HG03108 (cell line): ENCODE measurements at regions not wholly inside any gene's neighbourhood (a gene's known extent, or its start where the extent isn't known, plus 50 kb on each side); places are given as distances from the start of the nearest gene placed in this dataset.

Experiments
- ATAC-seq: cut with Tn5 transposase; IDR thresholded peaks from one replicate; pipeline ENCODE4 v1.9.1; 2021; ENCODE audit warnings: moderate library complexity; ENCODE audit not compliant: unreplicated experiment

- ATAC-seq, result no peak
Observed at GRCh38 chr2:207256476-207257207, 90.9 kb upstream of the KLF7 start.

GRCh38 chr2:207257251-207258250 lies 91.8 kb upstream of the KLF7 start:
- ATAC-seq, result no peak

DNA sequence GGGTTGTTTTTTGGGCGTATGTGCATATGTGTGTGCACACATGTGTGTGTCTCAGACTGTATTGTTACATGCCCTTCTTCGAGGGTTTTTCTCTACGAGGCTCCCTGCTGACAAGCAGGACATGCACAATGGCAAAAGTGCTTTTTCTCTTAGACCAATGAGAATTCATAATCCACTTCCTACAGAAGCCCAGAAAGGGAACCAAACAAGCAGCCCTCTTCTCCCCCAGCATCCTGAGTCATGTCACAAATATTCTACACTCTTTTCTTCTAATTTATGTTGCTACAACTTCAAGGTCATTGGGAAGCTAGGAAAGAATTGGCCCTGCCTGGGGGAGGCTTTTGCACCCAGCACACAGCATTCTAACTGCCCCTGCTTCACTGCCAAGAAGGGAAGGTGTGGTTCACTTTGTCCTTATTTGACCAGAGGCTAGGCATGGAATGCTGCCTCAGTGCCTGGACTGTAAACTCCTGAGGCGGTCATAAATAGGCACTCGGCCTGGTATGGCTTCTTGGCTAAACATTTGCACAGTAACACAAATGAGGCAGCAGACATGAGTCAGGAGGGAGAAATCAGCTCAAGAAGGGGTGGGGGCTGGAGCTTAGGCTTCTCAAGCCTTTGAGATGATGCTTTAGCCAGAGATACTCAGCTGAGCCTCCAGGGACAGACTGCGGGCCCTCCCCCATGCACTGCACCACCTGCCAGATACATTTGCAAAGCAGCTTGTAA lies 92.7 kb upstream of the KLF7 start:
- ATAC-seq, result no peak

DNA sequence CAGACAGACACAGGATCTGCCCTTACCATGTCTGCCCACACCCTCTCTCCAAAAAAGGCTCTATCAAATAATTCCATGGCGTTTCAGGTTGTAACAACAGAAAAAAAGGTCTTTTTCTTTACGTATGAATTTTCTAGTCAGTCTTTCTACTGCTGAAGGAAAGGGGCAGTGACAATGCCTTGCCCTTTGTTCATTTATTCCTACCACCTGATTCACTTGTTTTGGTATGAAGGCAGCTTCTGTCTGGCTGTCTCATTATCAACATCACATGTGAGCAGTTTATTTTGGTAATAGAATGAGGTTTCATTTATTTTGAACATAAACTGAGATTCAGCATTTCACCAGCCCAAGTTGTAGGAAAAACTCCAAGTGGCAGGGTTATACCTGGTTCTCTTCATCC lies 94.3 kb upstream of the KLF7 start:
- no peak for ATAC-seq

DNA sequence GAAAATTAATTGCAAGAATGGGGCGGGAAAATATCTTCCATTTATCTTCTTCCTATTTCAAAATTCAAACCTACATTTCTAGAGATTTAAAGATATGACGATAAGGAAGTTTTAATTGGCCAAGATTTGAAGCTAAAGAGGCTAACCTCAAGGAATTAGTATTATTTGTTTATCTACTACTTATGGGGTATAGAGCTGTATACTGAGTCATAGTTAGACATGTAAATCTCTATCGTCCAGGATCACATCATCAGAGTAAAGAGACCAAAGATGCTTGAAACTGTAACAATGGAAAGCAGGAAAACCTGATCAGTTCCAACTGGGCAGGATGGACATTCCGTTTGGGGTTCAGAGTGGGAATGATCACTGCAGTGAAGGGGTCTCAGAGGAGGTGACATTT lies 95.2 kb upstream of the KLF7 start:
- no peak for ATAC-seq

- no peak for ATAC-seq
Observed at GRCh38 chr2:207264310-207264709, 98.6 kb upstream of the KLF7 start.

DNA sequence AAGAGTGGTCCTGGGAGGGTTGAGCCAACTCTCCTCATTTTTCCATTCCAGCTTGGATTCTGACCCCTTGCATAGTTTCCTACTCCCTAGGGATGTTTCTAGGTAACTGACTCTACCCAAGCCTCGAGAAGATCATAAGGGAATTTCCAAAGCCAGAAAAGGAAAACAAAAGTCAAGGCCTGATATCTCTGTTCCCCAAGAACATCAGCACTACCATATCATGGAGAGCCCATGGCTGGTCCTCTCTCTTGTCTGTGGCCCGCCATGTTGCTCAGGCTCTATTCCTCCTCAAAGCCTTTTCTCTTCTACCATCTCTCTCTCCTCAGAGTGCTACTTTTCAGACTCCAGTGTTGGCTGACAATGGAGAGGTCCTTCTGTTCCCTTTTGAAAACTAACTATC lies 99.6 kb upstream of the KLF7 start:
- no peak for ATAC-seq

- ATAC-seq, result no peak
Observed at GRCh38 chr2:207265869-207266268, 100.1 kb upstream of the KLF7 start.

- no peak for ATAC-seq
Observed at GRCh38 chr2:207266648-207267047, 100.9 kb upstream of the KLF7 start.

- no peak for ATAC-seq
Observed at GRCh38 chr2:207269038-207269437, 103.3 kb upstream of the KLF7 start.

DNA sequence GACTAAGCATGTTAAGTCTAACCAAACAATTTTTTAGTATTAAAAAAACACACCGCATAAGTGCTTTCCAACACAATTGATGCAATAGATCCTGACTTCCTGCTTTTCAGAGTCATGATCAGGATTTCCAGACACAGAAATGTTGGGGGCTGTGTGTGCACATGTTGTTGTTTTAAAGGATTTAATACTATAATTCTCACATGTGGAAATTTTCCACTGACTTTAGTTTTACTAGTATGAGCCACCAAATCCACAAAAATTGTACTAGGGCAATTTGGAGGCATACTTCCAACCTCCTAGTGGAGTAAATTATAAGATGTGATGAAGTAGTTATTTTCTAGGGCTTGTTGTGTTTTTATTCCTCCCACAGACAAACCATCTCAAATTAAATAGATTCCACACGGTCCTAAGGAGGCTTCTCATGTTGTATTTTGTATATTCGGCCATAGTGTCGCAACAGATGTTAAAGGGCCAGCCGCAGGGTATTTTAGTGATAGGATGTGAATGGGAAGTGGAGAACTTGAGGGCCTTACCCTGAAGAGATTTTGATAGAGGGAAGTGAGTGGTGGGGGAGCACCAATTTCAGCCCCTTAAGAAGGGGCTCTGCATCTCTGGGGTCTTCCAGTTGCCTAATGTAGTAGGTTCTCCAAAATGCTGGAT lies 108.9 kb upstream of the KLF7 start:
- ATAC-seq, result no peak

DNA sequence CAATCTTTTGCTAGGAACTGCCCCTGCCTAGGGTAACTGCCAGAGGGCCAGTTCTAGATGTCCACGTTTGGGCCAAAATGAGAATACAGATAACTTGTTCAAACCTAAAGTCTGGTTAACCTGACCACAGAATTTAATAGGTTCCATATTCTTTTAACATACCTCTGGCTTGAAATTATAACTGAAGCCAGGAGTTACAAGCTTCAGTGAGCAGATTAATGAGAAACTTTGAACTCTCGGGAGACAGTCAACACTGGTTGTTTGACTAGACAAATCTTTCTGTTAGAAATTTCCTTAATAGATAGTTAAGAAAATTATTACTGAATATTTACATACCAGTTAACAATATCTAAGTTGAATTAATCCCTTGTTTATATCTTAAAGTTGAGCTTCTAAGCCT lies 110.0 kb upstream of the KLF7 start:
- ATAC-seq, result no peak

DNA sequence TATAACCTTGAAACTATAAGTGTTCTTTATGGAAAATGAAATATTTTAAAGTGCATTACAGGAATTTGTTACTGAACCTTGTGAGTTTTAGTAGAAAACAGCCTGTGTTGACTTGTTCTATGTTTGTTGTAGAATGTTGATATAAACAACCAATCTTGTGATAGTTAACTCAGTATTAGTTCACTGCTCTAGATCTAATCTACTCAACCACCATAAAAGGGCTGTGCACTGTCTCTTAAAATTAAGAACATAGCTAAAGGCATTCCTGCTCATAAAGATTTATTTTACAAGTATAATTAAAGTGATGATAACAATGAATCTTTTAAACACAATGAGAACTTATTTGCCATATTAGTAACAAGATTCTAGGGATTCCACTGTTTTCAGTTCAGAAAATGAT lies 110.5 kb upstream of the KLF7 start:
- no peak for ATAC-seq

DNA sequence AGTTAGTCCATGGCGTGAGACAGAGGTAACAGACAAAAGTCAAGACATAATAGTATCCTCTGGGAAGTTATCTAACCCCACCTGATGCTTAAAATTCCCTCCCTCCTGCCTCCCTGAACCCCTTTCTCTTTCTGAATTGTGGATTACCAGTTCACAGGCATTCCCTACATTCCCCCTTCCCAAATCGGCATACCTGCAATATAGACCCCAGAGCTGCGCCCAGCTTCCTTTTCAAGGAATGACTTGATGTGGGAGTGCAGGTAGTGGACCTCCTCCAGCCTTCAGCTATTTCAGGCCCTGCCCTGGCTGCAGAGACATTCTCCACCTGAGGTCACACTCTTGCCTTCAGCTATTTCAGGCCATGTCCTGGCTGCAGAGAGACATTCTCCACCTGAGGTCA lies 111.1 kb upstream of the KLF7 start:
- no peak for ATAC-seq

GRCh38 chr2:207279520-207279919 lies 113.8 kb upstream of the KLF7 start:
- ATAC-seq, result no peak

- no peak for ATAC-seq
Observed at GRCh38 chr2:207281436-207281835, 115.7 kb upstream of the KLF7 start.

- ATAC-seq, result no peak
Observed at GRCh38 chr2:207282916-207283315, 117.2 kb upstream of the KLF7 start.

- ATAC-seq, result peak; percentile 41
Observed at GRCh38 chr2:207283356-207283755, 117.6 kb upstream of the KLF7 start.

GRCh38 chr2:207284556-207285472 lies 119.1 kb upstream of the KLF7 start:
- ATAC-seq, result no peak

DNA sequence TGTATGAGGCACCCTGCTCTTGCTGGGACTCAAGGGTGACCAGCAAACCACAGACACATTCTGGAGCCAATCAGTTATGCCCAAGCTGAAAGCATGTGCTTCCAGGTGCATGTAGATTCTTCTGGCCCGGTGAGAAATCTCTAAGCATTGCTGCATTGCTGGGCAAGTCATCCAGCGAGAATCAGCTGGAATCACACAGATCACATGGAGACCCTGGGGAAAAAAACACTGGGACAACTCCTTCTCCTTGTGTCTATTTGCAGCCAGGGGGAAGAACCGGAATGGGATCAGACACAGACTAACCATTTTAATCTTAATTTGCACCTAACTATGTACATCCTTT lies 119.7 kb upstream of the KLF7 start:
- no peak for ATAC-seq
